ENCODE measurements at regions not wholly inside any gene's neighbourhood (a gene's known extent, or its start where the extent isn't known, plus 50 kb on each side); places are given as distances from the start of the nearest gene placed in this dataset.

- TF ChIP-seq CTCF (IDR thresholded peaks at IDR 0.05) (no peak), EP300 (IDR thresholded peaks at IDR 0.05) (no peak), POLR2A (IDR thresholded peaks at IDR 0.05) (no peak)
Measured at GRCh38 chr4:16387448-16387847, 161.2 kb upstream of the TAPT1 start.
